ENCODE measurements at regions not wholly inside any gene's neighbourhood (a gene's known extent, or its start where the extent isn't known, plus 50 kb on each side); places are given as distances from the start of the nearest gene placed in this dataset.
"Not testable (repeated sequence)": the region's sequence is repeated elsewhere in the genome, so short reads cannot be mapped to it uniquely, and the experiment has no call there.

DNA sequence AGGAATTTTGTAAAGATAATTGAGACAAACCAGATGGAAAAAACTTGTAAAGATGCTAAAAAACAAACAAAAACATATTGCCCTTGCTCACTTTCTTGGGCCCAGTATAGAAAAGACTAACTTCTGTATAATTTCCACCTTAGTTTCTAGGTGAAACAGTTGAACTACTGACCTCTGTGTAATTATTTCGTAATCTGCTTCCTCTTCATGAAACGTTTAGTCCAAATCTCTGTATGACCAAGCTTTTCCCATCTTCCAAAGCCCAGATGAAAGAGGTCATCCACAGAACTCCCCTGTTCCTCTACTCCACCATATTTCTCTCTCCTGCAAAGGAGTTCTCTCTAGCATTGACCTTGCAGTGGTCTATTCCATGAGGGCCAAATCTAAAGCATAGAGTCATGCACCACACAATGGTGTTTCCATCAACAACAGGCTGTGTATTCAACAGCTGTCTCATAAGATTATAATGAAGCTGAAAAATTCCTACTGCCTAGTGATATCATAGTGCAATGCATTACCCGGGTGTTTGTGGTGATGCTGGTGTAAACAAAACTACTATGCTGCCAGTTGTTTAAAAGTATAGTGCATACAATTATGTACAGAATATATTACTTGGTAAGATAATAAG is 647.6 kb downstream of the TNS3 start:
- DNase-seq (ENCODE audit: low read depth in 2 of 2) = no peak

DNA sequence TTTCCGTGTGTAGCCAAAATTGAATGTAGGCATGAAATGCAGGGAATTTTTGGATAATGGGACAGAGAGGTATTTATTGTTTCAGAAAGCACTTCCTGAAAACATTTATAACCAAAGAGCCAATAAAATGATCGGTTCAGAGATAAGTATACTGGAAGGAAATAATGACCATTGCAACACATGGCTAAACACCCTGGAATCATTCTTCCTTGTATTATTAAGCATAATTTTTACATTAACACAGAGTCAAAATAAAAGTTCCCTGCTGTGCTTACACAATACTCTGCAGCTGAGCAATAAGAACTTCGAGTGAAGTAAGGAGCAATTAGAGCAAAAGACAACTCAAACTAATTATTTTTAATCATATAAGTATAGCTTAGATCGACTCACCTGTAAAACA is 648.3 kb downstream of the TNS3 start:
- DNase-seq (ENCODE audit: low read depth in 2 of 2) = peak in 1 of 2 experiments; percentile 44

DNA sequence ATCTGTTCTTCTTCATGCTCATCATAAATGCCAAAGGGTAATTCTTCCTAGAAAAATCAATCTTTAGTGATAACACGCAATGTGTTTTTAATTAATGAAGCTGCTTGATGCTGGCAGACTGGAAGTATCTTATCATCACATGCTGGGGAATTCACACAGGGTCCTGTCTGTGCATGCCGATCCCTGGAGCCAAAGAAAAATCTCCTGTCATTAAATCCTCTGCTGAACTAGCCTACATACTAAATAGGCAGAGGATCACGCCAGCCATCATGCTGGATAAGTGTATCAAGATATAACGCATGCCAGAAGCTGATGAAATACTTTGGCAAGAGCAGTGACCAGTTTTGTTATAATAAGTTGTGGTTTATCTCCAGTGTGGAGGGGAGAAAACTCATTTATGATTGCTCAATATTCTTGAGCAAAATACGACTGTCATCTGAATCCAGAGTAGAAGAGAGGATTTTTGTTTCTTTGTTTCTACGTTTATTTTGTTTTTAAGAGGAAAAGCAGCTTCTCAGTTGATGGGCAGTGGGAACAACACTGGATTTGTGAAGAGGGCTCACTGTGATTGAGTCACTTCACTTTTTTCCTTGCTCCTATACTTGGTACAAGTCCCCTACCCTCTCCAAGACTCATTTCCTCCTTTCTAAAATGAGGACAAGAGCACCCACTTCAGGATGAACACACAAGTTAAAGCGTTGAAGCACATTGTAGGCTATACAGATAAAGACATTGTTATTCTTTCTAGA is 649.1 kb downstream of the TNS3 start:
- peak; percentile 99 to 100 for DNase-seq (ENCODE audit: low read depth in 2 of 2)

DNA sequence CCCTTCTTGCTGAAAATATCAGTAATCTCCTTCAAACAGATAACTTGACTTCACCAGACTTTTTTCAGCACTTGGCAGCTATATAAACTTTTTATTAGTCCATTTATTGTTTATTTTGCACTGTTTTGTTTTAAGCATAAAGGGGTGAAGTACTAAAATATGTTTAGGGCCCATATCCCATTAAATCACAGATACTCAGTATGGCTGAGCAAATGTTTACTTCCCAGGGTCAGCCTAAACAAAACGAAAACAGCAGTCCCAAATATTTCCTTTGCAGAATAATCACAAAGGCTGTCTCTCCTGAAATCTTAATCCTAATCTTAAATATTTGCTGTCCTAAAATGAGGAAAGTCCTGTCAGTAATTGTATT is 649.6 kb downstream of the TNS3 start:
- no peak for DNase-seq (ENCODE audit: low read depth in 2 of 2)

DNA sequence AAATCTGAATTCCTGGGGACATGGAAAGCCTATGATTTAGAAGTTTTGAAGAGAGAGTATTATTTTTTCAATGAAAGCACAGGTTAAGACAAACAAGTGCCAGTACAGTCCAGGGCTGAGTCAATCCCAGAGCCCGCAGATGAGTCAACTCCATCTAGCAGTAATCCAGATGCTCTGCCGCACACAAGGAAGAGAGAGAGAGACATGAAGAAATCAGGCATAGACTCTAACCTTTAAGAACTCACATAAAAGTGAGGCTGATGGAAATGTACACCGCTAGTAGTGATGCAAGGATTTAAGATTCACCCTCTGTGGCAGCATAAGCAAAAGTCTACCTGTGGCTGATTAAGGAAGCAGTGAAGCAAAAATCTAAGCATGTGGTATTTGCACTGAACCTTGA is 651.5 kb downstream of the TNS3 start:
- peak; percentile 80 to 81 for DNase-seq (ENCODE audit: low read depth in 2 of 2)

DNA sequence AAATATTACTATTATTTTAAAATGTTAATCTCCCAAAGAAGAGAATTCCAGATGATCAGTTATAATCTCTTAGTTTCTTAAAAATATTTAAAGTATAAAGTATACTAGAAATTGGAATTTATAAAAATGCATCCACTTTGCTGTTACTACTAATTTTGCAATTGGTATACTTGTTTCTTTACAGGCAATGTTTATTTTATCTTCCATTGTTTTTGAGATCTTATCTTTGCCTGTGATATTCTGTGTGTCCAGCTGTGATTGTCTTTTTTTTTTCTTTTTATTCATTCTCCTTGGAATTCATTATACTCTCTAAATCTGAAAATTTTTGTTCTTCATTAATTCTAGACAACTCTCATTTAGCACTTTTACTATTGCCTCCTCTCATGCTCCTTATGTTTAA is 652.6 kb downstream of the TNS3 start:
- no peak for DNase-seq (ENCODE audit: low read depth in 2 of 2)

DNA sequence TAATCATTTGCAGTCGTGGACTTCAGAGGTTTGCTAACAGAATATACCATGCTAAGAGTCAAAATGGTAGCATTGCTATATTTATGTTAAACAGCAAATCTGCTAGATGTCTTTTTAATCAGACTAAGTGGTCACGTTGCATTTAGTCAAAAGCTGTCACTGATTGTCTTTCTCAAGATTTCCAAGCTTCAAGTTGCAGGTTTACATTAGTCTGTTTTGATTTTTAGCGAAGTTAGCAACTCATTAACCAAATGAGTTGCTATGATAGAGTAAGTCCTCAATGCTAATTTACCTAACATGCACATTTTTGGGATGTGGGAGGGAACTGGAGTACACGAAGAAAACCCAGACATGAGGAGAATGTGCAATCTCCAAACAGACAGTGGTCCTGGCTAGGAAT is 653.2 kb downstream of the TNS3 start:
- DNase-seq (ENCODE audit: low read depth in 2 of 2) = no peak

DNA sequence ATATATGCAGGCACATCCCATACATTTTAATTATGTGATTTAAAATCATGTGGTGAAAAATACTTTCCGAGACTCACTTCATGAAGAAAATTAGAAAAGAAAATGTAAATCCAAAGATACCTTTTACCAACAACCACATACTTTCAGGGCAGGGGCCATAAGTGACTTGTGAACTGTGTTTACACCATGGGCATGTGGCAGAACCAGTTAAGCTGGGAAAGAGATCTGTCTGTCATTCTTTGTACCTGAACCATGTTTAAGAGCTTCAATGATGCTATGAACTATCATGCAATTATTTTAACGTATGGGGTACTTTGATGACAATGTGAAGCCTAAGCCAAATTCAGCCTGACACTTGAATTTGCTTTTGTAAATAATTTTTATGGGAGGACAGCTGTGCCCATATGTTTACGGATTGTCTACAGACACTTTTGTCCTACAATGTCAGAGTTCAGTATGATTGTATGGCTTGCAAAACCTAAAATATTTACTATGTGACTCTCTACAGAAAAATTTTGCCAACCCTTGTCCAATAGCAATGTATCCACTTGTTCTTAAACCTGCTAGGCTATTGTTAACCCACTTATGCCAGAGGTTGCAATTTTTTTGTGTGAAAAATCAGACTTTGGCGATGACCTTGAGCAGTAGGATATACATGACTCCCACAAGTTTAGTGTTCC is 654.6 kb downstream of the TNS3 start:
- DNase-seq (ENCODE audit: low read depth in 2 of 2) = no peak

DNA sequence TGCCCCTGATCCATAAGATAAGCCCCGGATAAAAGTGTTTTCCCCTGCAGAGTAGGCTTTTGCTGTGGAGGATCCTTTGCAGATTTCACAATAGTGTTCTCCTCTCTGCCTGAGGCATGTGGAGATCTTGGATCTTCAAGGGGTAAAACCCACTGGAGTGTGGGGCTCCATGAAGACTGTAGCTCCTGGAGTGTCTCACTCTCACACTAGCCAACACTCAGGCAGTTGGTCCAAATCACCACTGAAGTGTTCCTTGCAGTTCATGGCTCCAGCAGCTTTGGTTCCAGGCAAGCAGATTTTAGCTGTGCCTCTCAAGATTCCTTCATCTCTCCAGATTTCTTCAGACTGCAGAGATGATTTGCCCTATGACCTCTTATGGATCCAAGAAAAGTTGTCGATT is 665.3 kb downstream of the TNS3 start:
- DNase-seq (ENCODE audit: low read depth in 2 of 2) = no peak

DNA sequence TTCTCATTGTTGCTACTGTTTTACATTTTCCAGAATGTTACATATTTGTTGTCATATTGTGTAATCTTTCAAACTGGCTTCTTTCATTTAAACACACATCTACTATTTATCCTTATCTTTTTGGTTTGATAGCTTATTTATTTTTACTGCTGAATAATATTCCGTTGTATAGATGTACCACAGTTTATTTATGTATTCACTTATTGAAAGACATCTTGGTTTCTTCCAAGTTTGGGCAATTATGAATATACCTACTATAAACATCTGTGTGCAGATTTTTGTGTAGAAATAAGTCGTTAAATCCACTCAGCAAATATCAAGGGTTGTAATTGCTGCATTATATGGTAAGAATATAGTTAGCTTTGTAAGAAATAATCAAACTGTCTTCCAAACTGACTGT is 669.2 kb downstream of the TNS3 start:
- no peak for DNase-seq (ENCODE audit: low read depth in 2 of 2)

DNA sequence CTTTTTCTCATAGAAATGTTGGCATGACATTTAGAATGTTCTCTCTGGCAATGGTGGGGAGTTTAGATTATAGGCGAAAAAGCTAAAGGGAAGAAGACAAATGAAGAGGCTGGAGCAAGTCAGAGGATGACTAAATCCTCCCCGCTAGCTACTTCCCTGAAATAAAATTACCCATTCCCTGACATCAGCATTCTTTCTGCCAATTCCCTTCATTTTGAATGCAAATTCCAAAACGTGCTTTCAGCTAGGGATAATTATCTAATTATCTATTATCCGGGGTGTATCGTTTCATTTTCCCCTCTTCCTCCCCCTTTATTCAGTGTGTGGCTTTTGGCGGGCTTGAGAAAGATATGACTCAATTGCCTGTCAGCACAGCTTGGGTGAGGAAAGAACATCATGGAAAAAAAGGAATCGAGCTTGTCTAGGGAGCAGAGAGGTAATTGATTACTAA is 672.3 kb downstream of the TNS3 start:
- DNase-seq (ENCODE audit: low read depth in 2 of 2) = peak; percentile 92 to 95

DNA sequence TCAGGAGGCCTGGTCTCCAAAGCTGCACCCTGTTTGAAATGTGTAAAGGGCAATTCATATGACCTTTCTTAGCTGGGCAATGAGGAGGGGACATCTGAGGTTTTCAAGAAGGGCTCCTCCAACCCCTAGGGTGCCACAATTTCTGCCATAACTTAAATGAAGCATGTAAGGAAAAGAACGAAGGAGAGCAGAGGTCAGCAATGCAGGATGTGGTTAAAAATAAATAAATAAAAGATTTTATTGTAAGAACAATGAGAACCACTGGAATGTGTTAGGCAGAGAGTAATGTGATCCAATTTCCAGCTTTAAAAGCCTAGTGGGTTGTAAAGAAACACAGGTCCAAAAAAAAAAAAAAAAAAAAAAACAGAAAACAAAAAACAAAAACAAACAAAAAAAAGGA is 673.1 kb downstream of the TNS3 start:
- DNase-seq (ENCODE audit: low read depth in 2 of 2) = peak; percentile 69 to 78

DNA sequence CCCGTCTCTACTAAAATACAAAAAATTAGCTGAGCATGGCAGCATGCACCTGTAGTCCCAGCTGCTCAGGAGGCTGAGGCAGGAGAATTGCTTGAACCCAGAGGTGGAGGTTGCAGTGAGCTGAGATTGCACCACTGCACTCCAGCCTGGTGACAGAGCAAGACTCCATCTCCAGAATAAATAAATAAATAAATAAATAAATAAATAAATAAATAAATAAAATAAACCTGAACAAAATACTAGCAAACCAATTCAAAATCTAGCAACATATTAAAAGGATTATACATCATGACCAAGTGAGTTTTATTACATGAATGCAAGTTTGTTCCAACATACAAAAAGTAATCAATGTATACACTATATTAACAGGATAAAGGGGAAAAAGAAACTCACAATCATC is 677.4 kb downstream of the TNS3 start:
- DNase-seq (ENCODE audit: low read depth in 2 of 2) = not testable (repeated sequence)

DNA sequence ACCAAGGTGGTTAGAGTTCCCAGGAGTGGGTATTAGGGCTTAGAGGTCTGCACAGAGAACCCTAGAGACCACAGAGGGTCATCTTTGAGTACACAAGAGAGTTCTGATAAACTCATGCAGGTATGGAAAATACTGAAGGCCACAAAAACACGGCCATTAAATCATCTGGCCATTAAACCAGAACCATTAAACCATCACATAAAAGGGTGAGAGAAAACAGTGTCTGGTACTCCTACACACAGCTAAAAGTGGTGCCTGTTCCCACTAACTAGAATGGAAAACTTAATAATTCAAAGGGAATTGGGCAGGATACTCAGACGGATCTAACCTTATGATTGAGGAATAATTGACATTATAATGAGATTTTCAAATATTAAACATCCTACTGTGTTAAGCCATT is 679.4 kb downstream of the TNS3 start:
- DNase-seq (ENCODE audit: low read depth in 2 of 2) = no peak

DNA sequence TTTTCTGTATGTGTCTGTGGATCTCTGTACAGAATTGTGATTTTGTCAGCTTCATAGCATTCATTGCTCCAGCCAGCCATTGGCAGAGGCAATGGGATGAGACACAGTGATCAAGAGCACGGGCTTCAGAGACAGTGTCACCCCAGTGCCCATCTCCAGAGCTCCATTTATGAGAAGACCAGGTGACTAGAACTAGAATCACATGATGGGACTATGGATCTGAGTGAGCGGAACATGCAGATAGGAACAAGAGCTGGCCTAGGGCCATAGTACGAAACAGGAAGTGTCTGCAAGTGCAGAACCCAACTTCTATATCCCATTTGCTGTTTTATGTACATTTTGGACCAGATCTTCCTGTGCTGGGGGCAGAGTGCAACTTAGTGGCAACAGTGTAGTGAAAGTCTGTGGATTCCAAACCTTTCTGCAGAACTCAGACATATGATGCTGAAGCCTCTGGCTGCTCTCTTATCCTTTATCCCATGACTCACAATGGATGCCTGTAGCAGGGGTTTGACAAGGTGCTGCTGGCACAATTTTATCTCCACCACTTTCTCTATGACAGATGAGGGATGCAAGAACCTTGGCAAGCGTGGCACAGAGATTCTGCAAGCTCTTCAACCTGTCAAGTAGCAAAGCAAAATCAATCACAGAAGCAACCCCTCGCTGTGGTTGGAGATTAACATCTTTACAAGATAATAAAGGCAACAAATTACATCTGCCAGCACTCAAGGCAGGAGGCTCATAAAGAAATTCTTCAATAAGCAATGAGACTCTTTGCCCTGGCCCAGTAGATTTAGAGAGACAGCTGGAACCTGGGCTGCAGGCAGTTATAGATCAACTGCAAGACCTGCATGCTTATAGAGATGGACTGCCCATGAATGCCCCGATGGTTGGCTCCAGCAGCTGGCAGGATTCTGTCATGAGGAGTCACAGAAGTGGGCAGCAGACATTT is 681.3 kb downstream of the TNS3 start:
- DNase-seq (ENCODE audit: low read depth in 2 of 2) = no peak

DNA sequence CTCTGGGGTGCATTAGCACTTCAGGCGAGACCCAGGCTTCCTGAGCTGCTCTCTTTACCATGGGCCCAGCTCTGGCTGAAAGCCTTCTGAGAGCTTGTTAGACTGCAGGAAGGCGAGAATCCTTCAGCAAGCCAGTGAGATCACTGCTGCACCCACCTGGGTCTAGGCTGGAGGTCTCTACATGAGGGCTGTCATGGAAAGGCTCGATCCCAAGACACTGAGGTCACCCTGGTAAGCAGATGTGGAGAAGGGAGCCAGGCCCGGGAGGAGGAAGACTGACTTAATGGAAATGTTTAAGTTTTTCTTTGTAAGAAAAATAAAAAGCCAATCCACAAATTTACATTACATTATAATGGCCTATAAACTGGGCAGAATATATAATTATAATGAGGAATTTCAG is 684.5 kb downstream of the TNS3 start:
- DNase-seq (ENCODE audit: low read depth in 2 of 2) = no peak

DNA sequence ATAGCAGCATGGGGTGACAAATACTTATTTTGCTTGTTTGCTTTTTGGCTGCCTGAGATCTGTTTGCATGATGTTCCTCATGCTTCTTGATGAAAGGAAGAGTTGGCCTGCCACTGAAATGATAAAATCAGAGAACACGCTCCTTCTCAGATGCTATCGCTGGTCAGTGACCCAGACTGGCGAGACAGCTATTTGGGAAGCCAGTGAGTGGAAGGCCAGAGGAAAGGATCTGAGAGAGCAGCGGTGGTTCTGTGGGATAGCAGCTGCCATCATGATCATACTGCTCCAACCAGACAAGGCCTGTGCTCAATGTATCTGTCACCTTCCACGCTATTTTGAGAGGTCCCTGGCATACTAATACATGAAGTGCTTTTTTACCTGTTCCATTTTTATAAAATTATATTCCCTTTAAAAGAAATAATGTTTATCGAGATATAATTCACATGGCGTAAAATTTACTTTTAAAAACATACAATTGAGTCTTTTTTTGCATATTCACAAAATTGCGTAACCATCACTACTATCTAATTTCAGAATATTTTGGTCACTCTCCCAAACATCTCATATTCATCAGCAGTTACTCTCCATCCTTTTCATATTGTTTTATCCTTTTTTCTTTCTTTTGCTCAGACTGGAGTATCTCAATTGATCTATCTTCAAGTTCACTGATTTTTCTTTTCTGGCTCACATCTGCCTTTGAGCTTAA is 695.1 kb downstream of the TNS3 start:
- DNase-seq (ENCODE audit: low read depth in 2 of 2) = no peak

DNA sequence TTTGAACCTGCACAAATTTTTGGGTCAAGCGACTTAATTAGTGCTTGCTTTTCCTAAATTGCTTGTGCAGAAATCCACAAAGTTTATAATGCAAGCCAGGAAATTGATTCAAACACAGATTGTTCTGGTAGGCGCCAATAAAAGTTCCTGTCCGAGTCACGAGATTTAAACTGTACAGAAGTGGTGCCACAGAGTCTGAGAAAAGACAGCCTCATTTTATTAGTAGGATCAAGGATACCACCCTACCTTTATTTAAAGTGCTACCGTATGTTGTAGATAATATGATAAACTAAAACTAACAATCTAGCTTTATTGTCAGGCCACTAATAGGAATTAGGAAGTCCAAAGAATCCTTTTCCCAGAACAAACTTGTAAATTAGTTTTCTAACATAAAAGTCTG is 696.7 kb downstream of the TNS3 start:
- DNase-seq (ENCODE audit: low read depth in 2 of 2) = no peak

DNA sequence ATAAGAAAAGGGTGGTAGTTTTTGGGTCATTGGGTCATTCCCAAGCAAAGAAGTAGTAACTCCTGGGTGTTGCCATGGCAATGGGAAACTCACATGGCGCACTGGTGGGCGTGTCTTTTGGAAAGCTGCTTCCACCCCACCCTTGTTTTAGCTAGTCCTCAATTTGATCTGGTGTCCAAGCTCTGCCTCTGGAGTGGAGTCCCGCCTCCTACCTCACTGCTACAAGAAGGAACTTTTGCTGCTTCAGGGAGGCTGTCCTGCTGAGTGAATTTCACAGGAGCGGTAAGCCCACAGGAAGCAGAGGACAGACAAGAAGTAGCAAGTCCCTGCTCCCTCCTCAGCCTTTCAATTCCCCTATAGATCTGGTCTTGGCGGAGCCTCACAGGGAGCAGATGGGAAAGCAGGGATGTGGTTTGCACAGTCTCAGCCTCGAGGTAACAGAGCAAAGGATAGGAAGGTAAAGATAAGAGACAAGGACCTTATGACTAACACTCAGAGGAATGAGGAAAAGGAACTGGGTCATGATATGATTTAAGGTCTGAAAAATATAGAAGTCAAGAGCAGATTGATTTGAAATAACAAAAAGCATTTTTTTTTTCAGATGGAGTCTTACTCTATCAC is 700.3 kb downstream of the TNS3 start:
- DNase-seq (ENCODE audit: low read depth in 2 of 2) = no peak

DNA sequence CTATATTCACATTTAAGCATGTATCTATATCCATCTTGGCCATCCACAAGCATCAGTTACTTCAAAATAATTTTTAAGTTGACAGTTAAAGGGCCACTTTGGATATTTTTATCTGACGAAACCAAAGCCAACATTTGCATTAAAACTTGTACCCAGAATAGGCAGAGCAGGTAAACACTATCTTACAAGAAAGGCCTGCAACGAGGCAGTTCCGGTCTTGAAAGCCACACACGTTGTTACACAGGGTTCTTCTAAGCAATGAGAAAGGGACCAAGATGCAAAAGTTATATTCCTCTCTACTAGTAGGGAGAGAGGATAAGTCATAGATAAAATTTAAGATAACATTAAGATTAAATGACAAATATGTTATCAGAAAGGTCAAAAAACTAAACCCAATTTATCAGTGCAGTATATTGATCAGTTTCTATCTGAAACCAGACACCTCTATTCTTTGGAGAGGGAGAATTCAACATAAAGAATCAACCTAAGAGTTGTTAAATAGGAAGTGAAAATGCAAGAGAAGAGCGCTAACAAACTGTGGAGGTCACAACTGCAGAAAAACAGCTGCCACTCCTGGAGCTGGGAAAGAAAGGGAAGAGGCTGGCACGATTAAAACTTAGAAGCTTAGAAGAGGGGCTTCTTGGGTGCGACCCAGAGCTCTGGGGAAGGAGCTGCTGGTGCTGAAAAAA is 701.3 kb downstream of the TNS3 start:
- DNase-seq (ENCODE audit: low read depth in 2 of 2) = no peak
